ENCODE measurements at regions not wholly inside any gene's neighbourhood (a gene's known extent, or its start where the extent isn't known, plus 50 kb on each side); places are given as distances from the start of the nearest gene placed in this dataset.

- TF ChIP-seq, protein P1, sequence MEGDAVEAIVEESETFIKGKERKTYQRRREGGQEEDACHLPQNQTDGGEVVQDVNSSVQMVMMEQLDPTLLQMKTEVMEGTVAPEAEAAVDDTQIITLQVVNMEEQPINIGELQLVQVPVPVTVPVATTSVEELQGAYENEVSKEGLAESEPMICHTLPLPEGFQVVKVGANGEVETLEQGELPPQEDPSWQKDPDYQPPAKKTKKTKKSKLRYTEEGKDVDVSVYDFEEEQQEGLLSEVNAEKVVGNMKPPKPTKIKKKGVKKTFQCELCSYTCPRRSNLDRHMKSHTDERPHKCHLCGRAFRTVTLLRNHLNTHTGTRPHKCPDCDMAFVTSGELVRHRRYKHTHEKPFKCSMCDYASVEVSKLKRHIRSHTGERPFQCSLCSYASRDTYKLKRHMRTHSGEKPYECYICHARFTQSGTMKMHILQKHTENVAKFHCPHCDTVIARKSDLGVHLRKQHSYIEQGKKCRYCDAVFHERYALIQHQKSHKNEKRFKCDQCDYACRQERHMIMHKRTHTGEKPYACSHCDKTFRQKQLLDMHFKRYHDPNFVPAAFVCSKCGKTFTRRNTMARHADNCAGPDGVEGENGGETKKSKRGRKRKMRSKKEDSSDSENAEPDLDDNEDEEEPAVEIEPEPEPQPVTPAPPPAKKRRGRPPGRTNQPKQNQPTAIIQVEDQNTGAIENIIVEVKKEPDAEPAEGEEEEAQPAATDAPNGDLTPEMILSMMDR (IDR thresholded peaks at IDR 0.05) = no peak
- TF ChIP-seq POLR2AphosphoS5 (IDR thresholded peaks at IDR 0.05) = no peak
These were observed 83.9 kb upstream of the OGFRL1 start for GRCh38 chr6:71204741-71205140.

Measured in breast epithelium (tissue), 3 donors.